MCF 10A (cell line): ENCODE measurements at regions not wholly inside any gene's neighbourhood (a gene's known extent, or its start where the extent isn't known, plus 50 kb on each side); places are given as distances from the start of the nearest gene placed in this dataset.

Experiments used
- BruUV-seq: library from RNA; stranded (reverse); fragments of 400-500 nt; replicated peaks from 2 replicates; lab custom pipeline; 2021; lab: Mats Ljungman, UMichigan
- CTCF ChIA-PET: fragments of 300-600 bp; sonication (Branson Sonifier 250); formaldehyde crosslinking; extraction: SDS; loops from one replicate; lab custom pipeline; 2021; ENCODE audit warnings: antibody characterized with exemption, inconsistent platforms; lab: Yijun Ruan, JAX
- POLR2A ChIA-PET: fragments of 300-600, 350-650 bp; sonication (Branson Sonifier 250); formaldehyde crosslinking; extraction: SDS; loops from one replicate; lab custom pipeline; 2020; ENCODE audit warnings: antibody characterized with exemption, inconsistent platforms; lab: Yijun Ruan, JAX
- DNase-seq: peaks from one replicate; pipeline ENCODE4 v3.0.0-alpha.2; 2018; ENCODE audit not compliant: unreplicated experiment
- H3K27ac Mint-ChIP-seq: one replicate; pipeline ENCODE4 v1.8.0; 2022; ENCODE audit warnings: mild to moderate bottlenecking, low read depth, mixed read lengths; ENCODE audit not compliant: unreplicated experiment
- H3K27me3 Mint-ChIP-seq: one replicate; pipeline ENCODE4 v1.8.0; 2022; ENCODE audit warnings: mixed read lengths; ENCODE audit not compliant: insufficient read depth, unreplicated experiment
- H3K36me3 Mint-ChIP-seq: one replicate; pipeline ENCODE4 v1.8.0; 2022; ENCODE audit warnings: mild to moderate bottlenecking, moderate library complexity, mixed read lengths; ENCODE audit not compliant: insufficient read depth, unreplicated experiment
- H3K4me1 Mint-ChIP-seq: one replicate; pipeline ENCODE4 v1.8.0; 2022; ENCODE audit warnings: mixed read lengths; ENCODE audit not compliant: insufficient read depth, unreplicated experiment
- H3K4me3 Mint-ChIP-seq: one replicate; pipeline ENCODE4 v1.8.0; 2022; ENCODE audit warnings: mild to moderate bottlenecking, moderate library complexity, mixed read lengths; ENCODE audit not compliant: unreplicated experiment
- H3K9me3 Mint-ChIP-seq: one replicate; pipeline ENCODE4 v1.8.0; 2022; ENCODE audit warnings: mixed read lengths; ENCODE audit not compliant: unreplicated experiment
- CTCF ChIP-seq: fragments of 200-600 bp; IDR thresholded peaks from one replicate; pipeline ENCODE4 v1.8.0; 2022; ENCODE audit warnings: antibody characterized with exemption, mild to moderate bottlenecking; ENCODE audit not compliant: unreplicated experiment
- intact Hi-C: fragments of 100-400 bp; cut with micrococcal nuclease; formaldehyde crosslinking; loops from 2 replicates; pipeline ENCODE4 v1.14.1; 2022

- BruUV-seq, result no TSS peak
- intact Hi-C loops, result no loop called here
These were observed 298.7 kb downstream of the ZEB1 start for GRCh38 chr10:31617757-31618156.

GRCh38 chr10:31617133-31617532, 298.1 kb downstream of the ZEB1 start:
- CTCF ChIA-PET, result no interaction called here
- no peak overlapping the region for H3K4me3 Mint-ChIP-seq
- DNase-seq, result no peak

More at GRCh38 chr10:31617757-31618156, 298.7 kb downstream of the ZEB1 start:
- no peak overlapping the region for H3K4me3 Mint-ChIP-seq
- no peak for DNase-seq
- peaks cover 6% of the 10 kb centered on the region for H3K4me1 Mint-ChIP-seq
- H3K9me3 Mint-ChIP-seq, result no peaks in the 10 kb centered on the region
- no peak for TF ChIP-seq CTCF
- H3K27me3 Mint-ChIP-seq, result no peaks in the 10 kb centered on the region
- ChIA-PET POLR2A (no interaction called here), CTCF (no interaction called here)
- no peak overlapping the region for H3K27ac Mint-ChIP-seq
- no peaks in the 10 kb centered on the region for H3K36me3 Mint-ChIP-seq

GRCh38 chr10:31615129-31615528, 296.1 kb downstream of the ZEB1 start:
- Mint-ChIP-seq H3K9me3 (no peaks in the 10 kb centered on the region), H3K27me3 (no peaks in the 10 kb centered on the region), H3K27ac (no peak overlapping the region), H3K36me3 (no peaks in the 10 kb centered on the region), H3K4me3 (no peak overlapping the region), H3K4me1 (peaks cover 6% of the 10 kb centered on the region)
- ChIA-PET CTCF (interaction anchor here (1.2 kb wide), 1 partner anchor 15 kb away, joined by 3 read pairs; no protein-coding TSS in a partner anchor), POLR2A (no interaction called here)
- no TSS peak for BruUV-seq
- no peak for TF ChIP-seq CTCF
- intact Hi-C loops, result no loop called here
- no peak for DNase-seq

More at GRCh38 chr10:31617133-31617532, 298.1 kb downstream of the ZEB1 start:
- intact Hi-C loops, result no loop called here
- no peaks in the 10 kb centered on the region for H3K27me3 Mint-ChIP-seq
- H3K27ac Mint-ChIP-seq, result no peak overlapping the region
- POLR2A ChIA-PET, result no interaction called here
- TF ChIP-seq CTCF, result no peak
- H3K9me3 Mint-ChIP-seq, result no peaks in the 10 kb centered on the region
- no TSS peak for BruUV-seq
- no peaks in the 10 kb centered on the region for H3K36me3 Mint-ChIP-seq
- peaks cover 6% of the 10 kb centered on the region for H3K4me1 Mint-ChIP-seq

GRCh38 chr10:31614611-31615010, 295.6 kb downstream of the ZEB1 start:
- Mint-ChIP-seq H3K4me1 (peaks cover 2% of the 10 kb centered on the region), H3K4me3 (no peak overlapping the region), H3K27ac (no peak overlapping the region), H3K36me3 (no peaks in the 10 kb centered on the region), H3K27me3 (no peaks in the 10 kb centered on the region), H3K9me3 (no peaks in the 10 kb centered on the region)
- TF ChIP-seq CTCF, result no peak
- ChIA-PET POLR2A (no interaction called here), CTCF (interaction anchor here (1.2 kb wide), 1 partner anchor 15 kb away, joined by 3 read pairs; no protein-coding TSS in a partner anchor)
- intact Hi-C loops, result no loop called here
- no TSS peak for BruUV-seq
- no peak for DNase-seq
